Fibroblast of skin of scalp (primary cell): ENCODE measurements at regions not wholly inside any gene's neighbourhood (a gene's known extent, or its start where the extent isn't known, plus 50 kb on each side); places are given as distances from the start of the nearest gene placed in this dataset.
A peak's percentile ranks its signal among the peaks of the same experiment; 100 is the strongest.
"Not testable (repeated sequence)": the region's sequence is repeated elsewhere in the genome, so short reads cannot be mapped to it uniquely, and the experiment has no call there.

Source experiments
- DNase-seq: peaks from one replicate; pipeline ENCODE4 v3.0.0-alpha.2; 2013

- DNase-seq = not testable (repeated sequence)
Observed at GRCh38 chr4:3932734-3933133, 166.5 kb downstream of the ADRA2C start.

- not testable (repeated sequence) for DNase-seq
Observed at GRCh38 chr4:3935406-3935805, 169.2 kb downstream of the ADRA2C start.

GRCh38 chr4:3936184-3936583, 170.0 kb downstream of the ADRA2C start:
- DNase-seq = no peak

GRCh38 chr4:3937849-3938562, 171.8 kb downstream of the ADRA2C start:
- DNase-seq = not testable (repeated sequence)

GRCh38 chr4:3938676-3939075, 172.5 kb downstream of the ADRA2C start:
- DNase-seq = not testable (repeated sequence)

GRCh38 chr4:3939954-3940591, 173.9 kb downstream of the ADRA2C start:
- not testable (repeated sequence) for DNase-seq

- DNase-seq = not testable (repeated sequence)
Observed at GRCh38 chr4:3941735-3942522, 175.7 kb downstream of the ADRA2C start.

GRCh38 chr4:3942569-3942971, 176.4 kb downstream of the ADRA2C start:
- peak; percentile 27 for DNase-seq

GRCh38 chr4:3943051-3943450, 176.9 kb downstream of the ADRA2C start:
- not testable (repeated sequence) for DNase-seq

- DNase-seq = no peak
Observed at GRCh38 chr4:3945511-3946290, 179.5 kb downstream of the ADRA2C start.

- not testable (repeated sequence) for DNase-seq
Observed at GRCh38 chr4:3946553-3946952, 180.4 kb downstream of the ADRA2C start.

- DNase-seq = not testable (repeated sequence)
Observed at GRCh38 chr4:3947761-3948160, 181.6 kb downstream of the ADRA2C start.

GRCh38 chr4:3948210-3948609, 182.0 kb downstream of the ADRA2C start:
- peak; percentile 51 for DNase-seq

GRCh38 chr4:3949916-3950315, 183.7 kb downstream of the ADRA2C start:
- DNase-seq = peak; percentile 49

GRCh38 chr4:3952443-3953139, 186.4 kb downstream of the ADRA2C start:
- not testable (repeated sequence) for DNase-seq

GRCh38 chr4:3953140-3953489, 186.9 kb downstream of the ADRA2C start:
- DNase-seq = peak; percentile 15

- peak; percentile 99 for DNase-seq
Observed at GRCh38 chr4:3954540-3955320, 188.5 kb downstream of the ADRA2C start.

- DNase-seq = peak; percentile 99
Observed at GRCh38 chr4:3955321-3956164, 189.4 kb downstream of the ADRA2C start.

- DNase-seq = not testable (repeated sequence)
Observed at GRCh38 chr4:3956165-3956867, 190.1 kb downstream of the ADRA2C start.
